GM21717 (cell line): ENCODE measurements at regions not wholly inside any gene's neighbourhood (a gene's known extent, or its start where the extent isn't known, plus 50 kb on each side); places are given as distances from the start of the nearest gene placed in this dataset.
"Not testable (repeated sequence)": the region's sequence is repeated elsewhere in the genome, so short reads cannot be mapped to it uniquely, and the experiment has no call there.

Experiments
- ATAC-seq: cut with Tn5 transposase; IDR thresholded peaks from one replicate; pipeline ENCODE4 v1.9.1; 2021; ENCODE audit warnings: mild to moderate bottlenecking, moderate library complexity; ENCODE audit not compliant: unreplicated experiment

DNA sequence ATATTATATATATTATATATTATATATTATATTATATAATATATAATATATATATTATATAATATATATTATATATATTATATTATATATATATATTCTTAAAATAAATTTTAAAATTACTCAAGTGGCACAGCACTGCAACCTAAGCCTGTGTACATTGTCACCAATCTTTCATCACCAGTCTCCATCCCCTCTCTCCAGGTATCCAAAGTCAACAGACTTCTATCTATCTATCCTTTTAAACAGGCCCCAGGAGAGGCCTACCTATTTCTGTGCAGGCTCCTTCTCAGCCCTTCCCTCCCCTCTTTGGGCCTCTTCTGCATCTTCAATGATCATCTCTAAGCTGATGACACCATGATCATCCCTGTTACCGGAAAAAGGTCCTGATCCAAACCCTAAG, 111.7 kb downstream of the RHOU start:
- no peak for ATAC-seq

DNA sequence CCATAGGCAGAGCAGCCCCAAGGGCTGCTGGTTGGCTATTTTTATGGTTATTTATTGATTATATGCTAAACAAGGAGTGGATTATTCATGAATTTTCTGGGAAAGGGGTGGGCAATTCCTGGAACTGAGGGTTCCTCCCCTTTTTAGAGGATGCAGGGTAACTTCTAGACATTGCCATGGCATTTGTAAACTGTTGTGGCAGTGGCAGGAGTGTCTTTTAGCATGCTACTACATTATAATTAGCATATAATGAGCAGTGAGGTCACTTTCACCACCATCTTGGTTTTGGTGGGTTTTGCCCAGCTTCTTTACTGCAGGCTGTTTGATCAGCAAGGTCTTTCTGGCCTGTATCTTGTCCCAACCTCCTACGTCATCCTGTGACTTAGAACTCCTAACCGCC, 112.2 kb downstream of the RHOU start:
- not testable (repeated sequence) for ATAC-seq

DNA sequence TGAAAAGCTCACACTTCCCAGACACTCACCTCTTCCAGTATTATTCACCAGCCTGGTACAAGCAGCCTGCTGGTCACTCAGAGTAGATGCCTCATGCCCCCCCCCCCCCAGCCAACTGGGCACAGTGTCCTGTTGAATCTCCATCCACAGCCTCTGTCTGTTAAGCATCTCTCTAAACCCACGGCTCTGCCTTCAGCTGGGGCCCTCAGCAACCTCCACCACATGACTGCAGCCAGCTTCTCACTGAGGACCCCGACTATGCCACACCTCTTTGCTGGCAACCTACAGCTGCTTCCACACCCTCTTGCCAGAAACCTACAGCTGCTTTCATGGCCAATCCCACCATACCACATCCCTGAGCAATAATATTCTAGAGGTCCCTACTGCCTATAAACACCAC, 113.1 kb downstream of the RHOU start:
- ATAC-seq: no peak

DNA sequence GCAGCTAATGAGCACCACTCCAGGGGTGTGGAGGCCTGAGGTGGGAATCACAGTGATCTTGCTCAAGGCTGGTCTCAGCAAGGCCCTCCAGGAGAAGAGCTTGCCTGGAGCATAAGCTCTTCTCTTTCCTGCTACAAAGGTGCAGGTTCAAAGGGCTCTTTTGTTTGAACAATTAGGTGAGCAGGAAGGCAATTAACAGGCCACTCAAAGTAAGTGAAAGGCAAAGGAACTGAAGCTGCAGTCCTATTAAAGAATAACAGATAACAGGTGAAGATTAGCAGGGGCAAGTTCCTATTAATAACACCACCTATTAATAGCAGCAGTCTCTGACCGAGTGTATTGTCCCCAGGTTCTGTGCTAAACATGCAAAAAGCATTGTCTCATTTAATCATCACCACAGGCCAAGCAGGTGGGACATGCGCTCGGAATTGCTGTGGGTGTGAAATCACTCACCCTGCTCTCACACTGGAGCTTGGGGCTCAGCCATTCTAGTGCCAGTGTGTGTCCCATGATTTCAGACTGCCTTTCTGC, 113.8 kb downstream of the RHOU start:
- ATAC-seq: no peak

DNA sequence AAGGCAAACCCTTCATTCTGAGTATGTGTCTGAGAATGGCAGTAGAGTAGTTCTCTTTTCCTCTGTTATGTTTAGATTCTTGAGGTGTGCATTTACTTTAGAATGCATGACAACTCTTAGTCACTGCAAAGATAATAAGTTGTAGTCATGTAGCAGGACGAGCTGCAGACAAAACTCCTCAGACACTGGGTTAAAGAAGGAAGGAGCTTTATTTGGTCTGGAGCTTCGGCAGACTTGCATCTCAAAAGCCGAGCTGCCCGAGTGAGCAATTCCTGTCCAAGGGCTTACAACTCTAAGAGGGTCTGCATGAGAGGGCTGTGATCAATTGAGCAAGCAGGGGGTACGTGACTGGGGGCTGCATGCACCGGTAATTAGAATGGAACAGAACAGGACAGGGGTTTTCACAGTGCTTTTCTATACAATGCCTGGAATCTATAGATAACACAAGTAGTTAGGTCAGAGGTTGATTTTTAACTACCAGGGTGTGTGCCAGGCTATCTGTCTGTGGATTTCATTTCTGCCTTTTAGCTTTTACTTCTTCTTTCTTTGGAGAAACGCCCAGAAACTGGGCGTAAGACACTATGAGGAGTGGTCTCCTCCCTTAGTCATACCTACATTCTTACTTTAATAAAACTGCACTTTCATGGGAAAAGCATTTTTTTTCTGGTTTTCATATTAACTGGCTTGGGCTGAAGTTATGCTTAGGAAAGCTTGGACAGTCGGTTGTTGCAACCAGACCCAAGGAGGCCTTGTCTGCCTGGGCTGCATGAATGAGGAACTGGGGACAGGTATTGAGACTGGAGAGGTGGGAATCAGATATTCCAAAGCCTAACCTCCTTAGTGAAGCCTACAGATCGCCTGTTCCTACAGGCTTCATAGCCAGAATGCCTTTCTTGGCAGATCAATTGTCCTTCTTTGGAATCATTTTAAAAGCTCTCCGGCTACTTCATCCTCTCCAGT, 115.1 kb downstream of the RHOU start:
- no peak for ATAC-seq

DNA sequence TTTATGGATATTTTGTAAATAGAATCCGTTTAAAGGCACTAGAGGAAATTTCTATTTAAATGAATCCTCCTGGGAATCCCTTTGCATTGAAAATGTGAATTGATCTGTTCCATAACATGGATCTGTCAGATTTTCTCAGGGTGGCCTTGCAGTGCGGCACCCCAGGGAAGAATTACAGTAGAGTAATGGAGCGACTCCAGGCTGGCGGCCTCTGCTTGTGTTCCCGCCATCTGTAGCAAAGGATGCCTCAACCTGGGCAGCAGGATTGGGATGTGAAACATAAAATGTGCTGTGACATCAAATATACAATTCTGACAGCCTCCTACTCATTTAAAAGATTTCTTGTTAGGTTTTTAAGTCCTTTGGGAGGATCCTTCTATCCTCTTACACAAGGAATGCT, 115.9 kb downstream of the RHOU start:
- ATAC-seq: no peak

DNA sequence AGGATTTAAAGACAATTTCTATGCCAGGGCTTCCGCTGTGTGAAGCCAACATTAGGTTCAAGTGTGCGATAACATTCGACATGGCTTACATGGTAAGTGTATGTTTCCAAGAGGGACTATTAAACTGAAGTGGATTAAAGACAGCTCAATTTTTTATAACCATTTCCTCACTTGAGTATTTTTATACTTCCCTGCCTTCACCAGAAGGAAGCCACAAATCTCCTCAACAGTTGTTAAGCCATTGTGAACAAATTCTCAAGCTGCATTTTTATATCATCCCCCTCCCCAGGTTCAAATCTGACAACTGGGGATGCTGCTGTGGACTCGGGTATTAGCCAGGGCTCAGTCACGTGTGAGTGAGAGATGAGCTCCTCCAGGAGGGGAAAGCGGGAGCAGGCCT, 116.3 kb downstream of the RHOU start:
- ATAC-seq: no peak

DNA sequence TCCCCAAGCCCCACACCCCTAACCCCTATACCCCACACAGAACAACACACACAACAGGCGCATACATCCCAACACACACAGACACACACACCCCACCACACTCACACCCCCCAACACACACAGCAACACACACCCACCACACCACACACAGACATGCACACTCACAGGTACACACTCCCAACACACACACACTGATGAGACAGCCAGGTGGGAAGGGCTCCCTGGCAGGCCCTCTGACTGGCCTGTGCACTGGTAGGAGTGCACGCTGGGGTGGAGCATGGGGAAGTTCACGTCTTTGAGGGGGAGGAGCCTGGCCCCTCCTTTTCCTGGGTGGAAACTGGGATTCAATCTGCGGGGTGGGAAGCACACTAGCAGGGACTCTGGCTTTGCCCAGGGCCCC, 116.7 kb downstream of the RHOU start:
- ATAC-seq: no peak

DNA sequence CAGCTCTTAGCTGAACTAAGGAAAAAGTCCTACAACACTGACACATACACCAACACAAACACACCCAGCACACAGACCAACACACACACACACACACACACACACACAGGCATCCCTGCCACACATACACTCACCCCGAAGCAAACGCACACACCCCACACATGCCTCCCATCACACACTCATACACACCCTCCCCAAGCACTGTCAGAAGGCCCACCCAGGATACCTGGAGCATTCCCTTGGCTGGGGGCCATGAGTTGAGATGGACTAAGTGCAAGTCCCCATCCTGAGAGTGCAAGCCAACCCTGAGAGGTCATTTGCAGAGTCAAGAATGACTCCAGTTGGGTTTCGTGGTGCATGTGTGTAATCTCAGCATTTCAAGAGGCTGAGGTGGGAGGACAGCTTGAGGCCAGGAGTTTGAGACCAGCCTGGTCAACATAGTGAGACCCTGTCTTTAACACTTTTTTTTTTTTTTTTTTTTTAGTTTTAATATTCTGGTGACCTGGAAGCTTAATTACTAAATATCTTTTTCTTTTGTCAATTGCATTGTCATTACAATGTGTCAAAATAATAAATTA, 117.3 kb downstream of the RHOU start:
- ATAC-seq: no peak

DNA sequence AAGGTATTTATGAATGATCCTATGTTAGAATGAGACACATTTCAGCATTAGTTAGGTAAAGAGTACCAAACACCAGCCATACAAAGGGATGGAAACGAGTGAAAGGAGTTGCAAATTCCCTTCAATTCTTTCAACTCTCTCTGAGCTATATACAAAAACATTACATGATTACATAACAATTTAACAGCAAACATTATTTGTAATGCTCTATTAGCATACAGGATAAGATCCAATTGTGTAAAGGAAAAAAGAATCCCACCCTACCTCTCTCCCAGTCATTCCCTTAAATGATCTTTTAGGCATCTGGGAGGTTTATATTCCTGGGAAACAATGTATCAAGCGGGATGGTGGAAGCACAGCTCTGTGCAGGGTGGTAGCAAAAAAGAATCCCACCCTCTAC, 117.9 kb downstream of the RHOU start:
- no peak for ATAC-seq

DNA sequence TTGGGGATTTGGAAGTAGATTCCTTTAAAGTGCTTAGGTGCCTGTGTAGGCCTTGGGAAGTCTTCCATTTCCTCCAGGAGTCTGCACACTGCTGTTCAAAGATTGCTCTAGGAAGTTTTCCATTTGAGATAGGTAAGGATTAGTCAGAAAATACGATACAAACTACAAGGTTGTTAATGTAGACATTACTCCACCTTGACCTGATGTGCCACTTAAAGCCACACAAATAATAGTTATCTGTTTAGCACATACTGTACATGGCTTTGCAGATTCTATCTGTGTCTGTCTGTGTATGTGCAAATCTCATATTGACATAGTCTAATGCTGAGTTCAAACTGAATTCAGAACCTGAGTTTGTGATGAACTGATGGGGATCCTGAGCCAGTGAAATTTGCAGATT, 118.4 kb downstream of the RHOU start:
- no peak for ATAC-seq

DNA sequence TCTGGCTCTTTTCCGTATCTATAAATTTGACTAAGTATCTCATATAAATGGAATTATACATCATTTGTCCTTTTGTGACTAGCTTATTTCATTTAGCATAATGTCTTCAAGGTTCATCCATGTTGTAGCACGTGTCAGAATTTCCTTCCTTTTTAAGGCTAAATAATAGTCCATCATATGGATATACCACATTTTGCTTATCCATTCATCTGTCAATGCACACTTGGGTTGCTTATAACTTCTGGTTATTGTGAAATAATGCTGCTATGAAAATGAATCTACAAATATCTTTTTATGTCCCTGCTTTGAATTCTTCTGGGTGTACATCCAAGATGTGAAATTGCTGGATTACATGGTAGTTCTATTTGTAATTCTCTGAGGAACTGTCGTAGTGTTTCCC, 119.6 kb downstream of the RHOU start:
- ATAC-seq: no peak

DNA sequence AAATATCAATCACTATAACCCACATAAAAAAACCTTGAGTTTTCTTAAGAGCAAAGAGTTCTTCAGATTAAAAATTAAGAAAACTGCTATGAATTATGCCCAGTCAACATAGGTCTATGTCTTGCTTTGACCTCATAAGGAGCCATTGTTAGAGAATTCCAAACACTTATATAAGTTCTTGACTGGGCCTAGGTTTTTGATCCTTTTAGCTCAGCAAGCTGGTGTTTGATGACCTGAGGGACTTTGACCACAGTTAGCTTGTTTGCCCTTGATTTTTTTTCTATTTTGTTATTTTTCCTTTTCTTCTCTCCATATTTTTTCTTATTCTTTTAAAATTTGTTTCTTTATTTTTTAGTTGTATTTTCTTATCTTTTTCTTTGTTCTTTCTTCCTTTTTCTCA, 122.3 kb downstream of the RHOU start:
- no peak for ATAC-seq

DNA sequence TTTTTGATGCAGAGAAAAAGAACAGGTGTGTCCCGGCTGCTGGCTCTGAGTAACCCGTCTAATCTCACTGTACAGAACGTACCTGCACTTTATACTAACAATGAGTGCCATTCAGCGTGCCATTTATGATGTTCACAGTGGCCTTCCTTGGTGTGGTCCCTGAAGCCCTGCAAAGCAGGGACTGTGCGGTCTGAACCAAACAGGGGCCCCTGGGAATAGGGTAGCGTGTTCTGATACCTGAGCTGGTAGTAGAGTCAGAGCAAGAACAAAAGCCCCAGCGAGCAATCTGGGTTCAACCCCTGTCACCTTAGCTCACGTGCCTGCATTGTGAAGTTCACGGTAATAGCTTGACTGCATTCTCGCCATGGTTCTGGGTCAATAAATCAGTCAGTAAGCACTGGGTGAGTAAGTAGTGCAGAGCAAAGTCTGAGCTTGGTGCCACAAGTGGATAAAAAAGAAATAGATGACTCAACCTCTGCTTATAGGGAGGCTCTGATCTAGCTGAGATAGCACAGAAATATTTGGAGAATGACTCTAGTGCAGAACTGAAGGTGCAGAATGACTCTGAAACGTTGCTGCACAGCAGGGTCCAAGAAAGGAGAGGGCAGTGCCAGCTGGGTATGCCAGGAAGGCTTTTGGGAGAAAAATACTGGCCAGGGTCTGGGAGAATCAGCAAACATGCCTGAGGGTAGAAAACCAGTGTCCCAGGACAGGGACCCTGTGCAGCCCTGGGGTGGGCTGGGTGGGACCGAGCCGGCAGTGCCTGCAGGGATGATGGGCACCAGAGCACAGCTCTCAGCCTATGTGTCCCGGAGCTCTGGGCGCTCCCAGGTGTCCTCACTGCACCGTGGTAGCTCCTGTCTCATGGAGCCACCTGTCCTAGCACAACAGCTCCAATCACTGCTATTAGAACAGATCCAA, 125.9 kb downstream of the RHOU start:
- no peak for ATAC-seq

DNA sequence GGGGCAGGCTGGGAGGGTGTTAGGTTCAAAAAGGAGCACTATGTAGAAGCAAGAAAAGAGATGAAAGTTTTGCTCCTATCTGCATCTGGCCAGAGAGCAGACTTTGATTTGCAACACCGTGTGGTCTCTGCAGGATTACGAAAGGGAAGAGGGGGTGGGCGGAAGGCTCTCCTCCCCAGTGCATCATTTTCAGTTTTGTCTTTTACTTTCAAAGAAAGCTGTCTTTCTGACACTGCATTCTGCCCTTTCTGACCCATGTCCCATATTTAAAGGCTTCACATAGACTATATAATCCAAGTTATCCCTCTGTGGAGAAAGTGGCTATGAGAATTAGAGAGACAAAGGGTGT, 126.5 kb downstream of the RHOU start:
- no peak for ATAC-seq

DNA sequence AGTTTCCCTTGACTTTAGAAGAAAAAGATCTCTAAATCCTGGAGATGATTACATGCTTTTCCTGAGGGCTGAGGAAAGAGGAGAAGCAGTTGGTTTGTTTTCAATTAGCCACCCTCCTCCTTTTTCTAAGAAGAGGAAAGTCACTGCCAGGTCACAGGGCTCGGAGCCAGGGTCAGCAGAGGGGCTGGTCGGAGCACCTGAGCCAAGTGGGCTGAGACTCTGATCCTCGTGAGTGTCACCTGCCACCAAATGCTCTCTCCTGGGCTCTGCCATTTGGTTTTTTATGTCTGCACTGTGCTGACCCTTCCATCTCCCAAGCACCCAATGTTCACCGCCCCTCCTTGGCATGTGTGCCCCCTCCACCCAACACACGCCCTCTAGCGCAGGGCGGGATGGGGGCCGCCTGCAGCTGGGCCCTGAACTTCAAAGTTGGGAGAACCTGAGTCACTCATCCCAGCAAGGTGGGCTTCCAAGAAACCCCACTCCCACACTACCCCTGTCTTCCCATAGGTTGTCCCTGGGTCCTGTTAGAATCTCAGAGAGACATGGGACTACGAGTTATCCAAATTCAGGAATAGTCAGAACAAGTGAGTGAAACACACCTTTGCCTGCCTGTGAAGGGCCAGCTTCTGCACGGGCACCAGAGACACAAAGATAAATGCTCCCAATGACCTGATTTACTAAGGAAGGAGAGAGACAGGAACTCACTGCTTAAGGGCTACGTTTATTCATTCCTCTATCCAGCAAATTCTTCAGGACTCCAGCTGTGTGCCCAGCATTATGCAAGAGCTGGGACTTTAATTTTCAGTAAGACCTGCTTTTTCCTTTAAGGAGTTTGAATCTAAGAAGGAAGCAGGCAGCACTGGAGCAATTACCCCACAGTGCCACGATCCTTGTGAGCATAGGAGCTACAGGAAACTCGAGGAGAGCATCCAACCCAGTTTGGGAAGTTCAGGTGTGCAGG, 127.5 kb downstream of the RHOU start:
- ATAC-seq: no peak

DNA sequence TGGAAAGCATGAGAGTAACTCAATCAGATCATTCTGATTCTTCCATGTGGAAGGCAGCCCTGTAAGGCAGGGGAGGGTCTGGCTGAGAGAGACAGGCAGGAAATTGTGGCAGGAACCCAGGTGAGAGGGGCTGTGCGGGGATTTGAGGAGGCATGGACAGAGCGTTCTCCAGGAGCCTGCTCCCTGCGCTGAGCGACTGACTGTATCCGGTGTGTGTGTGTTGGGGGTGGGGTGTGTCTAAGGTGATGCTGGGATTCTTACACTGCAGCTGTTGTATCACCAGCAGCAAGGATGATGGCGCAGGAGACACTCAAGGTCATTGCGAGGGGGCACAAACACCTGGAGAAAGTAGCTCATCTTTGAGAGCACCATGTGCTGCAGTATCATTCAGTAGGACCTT, 128.5 kb downstream of the RHOU start:
- no peak for ATAC-seq

DNA sequence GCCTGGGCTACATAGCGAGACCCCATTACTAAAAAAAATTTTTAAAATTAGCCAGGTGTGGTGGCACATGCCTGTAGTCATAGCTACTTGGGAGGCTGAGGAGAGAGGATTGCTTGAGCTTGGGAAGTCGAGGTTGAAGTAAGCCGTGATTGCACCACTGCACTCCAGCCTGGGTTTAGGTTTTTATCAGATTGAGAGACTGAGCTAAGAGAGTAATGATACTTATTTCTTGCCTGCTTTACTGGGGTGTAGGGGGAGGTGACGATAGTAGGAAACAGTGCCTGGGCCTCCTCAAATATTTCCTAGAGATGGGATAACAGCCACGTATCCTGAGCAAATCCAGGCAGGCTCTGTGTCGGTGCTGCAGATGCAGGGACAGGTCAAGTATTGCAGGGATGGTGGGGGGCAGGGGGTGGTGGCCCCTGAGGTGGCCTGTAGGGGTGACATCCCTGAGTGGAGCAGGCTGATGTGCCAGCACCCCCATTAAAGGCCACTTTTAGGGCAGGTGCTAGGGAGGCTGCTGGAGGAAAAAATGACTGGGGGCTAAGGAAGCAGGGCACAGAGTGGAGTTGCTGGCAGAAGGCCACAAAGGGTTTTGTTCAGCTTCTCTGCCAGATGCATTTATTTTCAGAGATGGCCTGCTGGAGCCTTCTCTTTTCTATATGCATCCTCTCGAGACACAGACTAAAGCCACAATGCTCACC, 130.5 kb downstream of the RHOU start:
- no peak for ATAC-seq

DNA sequence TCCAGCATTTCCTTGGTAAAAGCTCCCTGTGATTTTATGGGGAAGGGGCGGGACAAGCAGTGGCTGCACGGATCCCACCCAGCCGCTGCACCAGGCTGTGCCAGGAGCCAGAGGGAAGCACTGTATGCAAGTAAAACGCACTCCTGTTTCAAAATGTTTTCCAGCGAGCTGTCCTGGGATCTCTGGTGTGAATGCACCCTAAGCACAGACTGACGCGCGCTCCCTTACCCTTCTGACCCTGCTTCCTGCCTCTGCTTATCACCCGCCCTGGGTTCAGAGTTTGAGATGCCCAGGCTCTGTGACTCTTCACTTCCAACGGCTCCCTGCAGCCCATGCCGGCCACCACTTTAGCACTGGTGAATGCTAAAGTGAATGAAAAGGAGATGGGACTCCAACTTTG, 131.2 kb downstream of the RHOU start:
- no peak for ATAC-seq
